Parathyroid adenoma (tissue), 2 donors: ENCODE measurements at regions not wholly inside any gene's neighbourhood (a gene's known extent, or its start where the extent isn't known, plus 50 kb on each side); places are given as distances from the start of the nearest gene placed in this dataset.

ENCODE experiments used
- H2AFZ ChIP-seq: fragments of 300-600 bp; sonication (generic); one replicate; pipeline ENCODE4 v1.7.0; 2017; ENCODE audit warnings: antibody characterized with exemption, mild to moderate bottlenecking
- H3K27ac ChIP-seq: fragments of 300-600 bp; sonication (generic); one replicate; pipeline ENCODE4 v1.7.0; 2017
- H3K27me3 ChIP-seq: fragments of 300-600 bp; sonication (generic); one replicate; pipeline ENCODE4 v1.7.0; 2017; ENCODE audit warnings: low read length; ENCODE audit not compliant: control insufficient read depth, insufficient read depth
- H3K36me3 ChIP-seq: fragments of 300-600 bp; sonication (generic); one replicate; pipeline ENCODE4 v1.7.0; 2017; ENCODE audit warnings: low read length; ENCODE audit not compliant: control insufficient read depth, insufficient read depth
- H3K4me1 ChIP-seq: fragments of 300-600 bp; sonication (generic); one replicate; pipeline ENCODE4 v1.7.0; 2017; ENCODE audit warnings: control low read depth
- H3K4me2 ChIP-seq: fragments of 300-600 bp; sonication (generic); one replicate; pipeline ENCODE4 v1.7.0; 2017; ENCODE audit warnings: low read length
- H3K4me3 ChIP-seq: fragments of 300-600 bp; sonication (generic); one replicate; pipeline ENCODE4 v1.7.0; 2017; ENCODE audit warnings: low read depth, low read length
- H3K79me2 ChIP-seq: fragments of 300-600 bp; sonication (generic); one replicate; pipeline ENCODE4 v1.7.0; 2017; ENCODE audit warnings: control low read depth
- H3K9ac ChIP-seq: fragments of 300-600 bp; sonication (generic); one replicate; pipeline ENCODE4 v1.7.0; 2017; ENCODE audit warnings: mild to moderate bottlenecking
- H3K9me3 ChIP-seq: fragments of 300-600 bp; sonication (generic); one replicate; pipeline ENCODE4 v1.7.0; 2017; ENCODE audit warnings: low read length; ENCODE audit not compliant: control insufficient read depth
- TF ChIP-seq, protein P1 (sequence below): fragments of 300-600 bp; sonication (generic); IDR thresholded peaks from one replicate; pipeline ENCODE4 v1.7.0; 2017; ENCODE audit warnings: antibody characterized with exemption, mild to moderate bottlenecking
- donor health status: primary hyperparathyroidism.

GRCh38 chr6:141406761-141407160 lies 726.0 kb upstream of the GJE1 start:
- no peak overlapping the region for H3K9ac ChIP-seq
- no peaks in the 10 kb centered on the region for H3K27me3 ChIP-seq
- H3K4me2 ChIP-seq: no peak overlapping the region
- no peaks in the 10 kb centered on the region for H3K4me1 ChIP-seq
- no peaks in the 10 kb centered on the region for H3K79me2 ChIP-seq
- no peak overlapping the region for H3K27ac ChIP-seq
- TF ChIP-seq, protein P1, sequence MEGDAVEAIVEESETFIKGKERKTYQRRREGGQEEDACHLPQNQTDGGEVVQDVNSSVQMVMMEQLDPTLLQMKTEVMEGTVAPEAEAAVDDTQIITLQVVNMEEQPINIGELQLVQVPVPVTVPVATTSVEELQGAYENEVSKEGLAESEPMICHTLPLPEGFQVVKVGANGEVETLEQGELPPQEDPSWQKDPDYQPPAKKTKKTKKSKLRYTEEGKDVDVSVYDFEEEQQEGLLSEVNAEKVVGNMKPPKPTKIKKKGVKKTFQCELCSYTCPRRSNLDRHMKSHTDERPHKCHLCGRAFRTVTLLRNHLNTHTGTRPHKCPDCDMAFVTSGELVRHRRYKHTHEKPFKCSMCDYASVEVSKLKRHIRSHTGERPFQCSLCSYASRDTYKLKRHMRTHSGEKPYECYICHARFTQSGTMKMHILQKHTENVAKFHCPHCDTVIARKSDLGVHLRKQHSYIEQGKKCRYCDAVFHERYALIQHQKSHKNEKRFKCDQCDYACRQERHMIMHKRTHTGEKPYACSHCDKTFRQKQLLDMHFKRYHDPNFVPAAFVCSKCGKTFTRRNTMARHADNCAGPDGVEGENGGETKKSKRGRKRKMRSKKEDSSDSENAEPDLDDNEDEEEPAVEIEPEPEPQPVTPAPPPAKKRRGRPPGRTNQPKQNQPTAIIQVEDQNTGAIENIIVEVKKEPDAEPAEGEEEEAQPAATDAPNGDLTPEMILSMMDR: no peak
- H3K36me3 ChIP-seq: no peaks in the 10 kb centered on the region
- no peak overlapping the region for H2AFZ ChIP-seq
- H3K9me3 ChIP-seq: peaks cover 3% of the 10 kb centered on the region
- H3K4me3 ChIP-seq: no peak overlapping the region

DNA sequence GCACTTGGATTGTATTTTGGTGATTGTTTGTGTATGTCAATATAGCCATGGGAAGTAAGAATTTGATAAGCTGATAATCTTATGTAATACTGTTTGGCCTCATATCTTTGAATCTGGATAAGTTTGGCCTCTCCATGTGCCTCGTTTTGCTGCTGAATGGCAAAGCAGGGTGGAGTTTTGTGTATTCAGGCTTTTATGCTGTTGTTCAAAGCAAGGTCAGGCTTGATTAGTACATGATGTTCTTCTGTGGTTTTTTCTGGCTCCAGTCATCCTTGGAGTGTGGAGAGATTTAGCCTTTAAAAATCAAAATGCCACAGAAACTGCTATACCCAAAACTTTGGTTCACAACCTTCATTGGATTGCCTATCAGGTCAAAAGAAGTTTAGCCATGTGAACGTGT lies 728.9 kb upstream of the GJE1 start:
- Histone ChIP-seq H3K4me2 (no peak overlapping the region), H3K4me3 (no peak overlapping the region), H3K27ac (no peak overlapping the region), H3K9me3 (no peaks in the 10 kb centered on the region), H3K36me3 (no peaks in the 10 kb centered on the region), H3K4me1 (no peaks in the 10 kb centered on the region), H3K9ac (no peak overlapping the region), H2AFZ (no peak overlapping the region), H3K27me3 (no peaks in the 10 kb centered on the region), H3K79me2 (no peaks in the 10 kb centered on the region)
- TF ChIP-seq, protein P1: no peak

- H3K9ac ChIP-seq: no peak overlapping the region
- H3K27me3 ChIP-seq: no peaks in the 10 kb centered on the region
- no peak overlapping the region for H3K4me3 ChIP-seq
- no peaks in the 10 kb centered on the region for H3K36me3 ChIP-seq
- no peaks in the 10 kb centered on the region for H3K4me1 ChIP-seq
- no peaks in the 10 kb centered on the region for H3K79me2 ChIP-seq
- H3K27ac ChIP-seq: no peak overlapping the region
- H3K4me2 ChIP-seq: no peak overlapping the region
- H2AFZ ChIP-seq: no peak overlapping the region
- no peaks in the 10 kb centered on the region for H3K9me3 ChIP-seq
- TF ChIP-seq, protein P1: no peak
Measured at GRCh38 chr6:141403103-141403502, 729.6 kb upstream of the GJE1 start.

DNA sequence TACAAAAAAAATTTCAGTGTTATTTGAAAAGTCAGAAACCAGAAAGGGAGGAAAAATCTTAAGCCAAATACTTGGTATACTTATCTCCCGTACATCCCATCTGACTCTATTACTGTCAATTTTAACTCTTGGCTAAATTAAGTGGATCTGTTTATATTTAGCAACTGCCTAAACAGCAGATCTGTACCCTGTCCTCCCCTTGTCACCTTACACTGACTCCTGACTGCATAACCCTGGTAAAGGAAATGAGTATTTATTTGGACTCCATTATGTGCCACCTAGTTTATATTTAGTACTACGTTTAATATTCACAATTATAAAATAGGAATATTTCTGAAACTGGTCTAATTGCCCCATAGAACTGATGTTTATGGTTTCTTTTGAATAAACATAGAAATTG lies 730.2 kb upstream of the GJE1 start:
- no peaks in the 10 kb centered on the region for H3K79me2 ChIP-seq
- no peak overlapping the region for H3K27ac ChIP-seq
- TF ChIP-seq, protein P1: no peak
- no peak overlapping the region for H3K4me2 ChIP-seq
- no peak overlapping the region for H3K4me3 ChIP-seq
- no peaks in the 10 kb centered on the region for H3K4me1 ChIP-seq
- H3K9ac ChIP-seq: no peak overlapping the region
- H3K36me3 ChIP-seq: no peaks in the 10 kb centered on the region
- no peak overlapping the region for H2AFZ ChIP-seq
- no peaks in the 10 kb centered on the region for H3K27me3 ChIP-seq
- H3K9me3 ChIP-seq: no peaks in the 10 kb centered on the region

DNA sequence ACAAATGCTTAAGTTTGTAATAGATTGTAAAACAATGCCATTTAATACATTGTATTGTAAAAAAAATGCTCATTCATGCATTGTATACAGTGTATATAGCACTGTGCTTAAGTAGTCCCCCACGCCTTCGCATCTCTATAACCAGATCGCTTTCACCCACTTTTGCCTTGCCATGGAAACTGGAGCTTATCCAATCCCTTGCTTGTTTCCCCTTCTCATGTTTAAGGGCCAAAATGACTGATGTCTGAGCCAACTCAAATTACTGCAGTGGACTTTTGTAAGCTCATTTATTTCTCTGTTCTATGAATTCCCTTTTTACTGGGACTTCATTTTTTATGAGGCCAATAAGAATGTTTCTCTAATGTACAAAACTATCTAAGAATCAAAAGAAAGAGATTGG lies 730.9 kb upstream of the GJE1 start:
- Histone ChIP-seq H3K4me3 (no peak overlapping the region), H3K4me1 (no peaks in the 10 kb centered on the region), H3K9ac (no peak overlapping the region), H3K36me3 (no peaks in the 10 kb centered on the region), H3K27ac (no peak overlapping the region), H2AFZ (no peak overlapping the region), H3K79me2 (no peaks in the 10 kb centered on the region), H3K4me2 (no peak overlapping the region), H3K27me3 (no peaks in the 10 kb centered on the region), H3K9me3 (no peaks in the 10 kb centered on the region)
- TF ChIP-seq, protein P1: no peak
